ENCODE measurements at regions not wholly inside any gene's neighbourhood (a gene's known extent, or its start where the extent isn't known, plus 50 kb on each side); places are given as distances from the start of the nearest gene placed in this dataset.

DNA sequence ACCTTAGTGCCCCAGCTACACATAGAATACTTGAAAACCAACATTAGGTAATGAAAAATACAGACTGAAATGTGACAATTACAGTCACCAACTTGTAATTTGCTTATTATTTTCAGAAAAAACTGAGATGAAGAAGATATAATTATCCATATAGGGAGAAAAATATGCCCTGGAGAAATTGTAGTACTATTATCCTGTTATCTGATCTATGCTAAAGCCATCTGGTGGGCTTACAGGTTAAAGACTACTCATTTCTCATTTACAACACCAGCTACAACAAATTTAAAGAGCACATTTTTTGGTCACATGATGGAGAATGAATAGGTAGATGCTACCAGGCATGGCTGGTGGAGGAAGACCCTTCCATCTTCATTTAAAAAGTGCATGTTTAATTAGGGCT lies 79.6 kb upstream of the NYAP2 start:
- Mint-ChIP-seq H3K36me3 (ENCODE audit: insufficient read depth in 1 of 3, low read depth in 3 of 3) (peaks cover 1 to 9% (median 7%) of the 10 kb centered on the region in 3 experiments; a peak in 3 of 7 replicates), H3K27me3 (ENCODE audit: low read depth) (no peaks in the 10 kb centered on the region), H3K27ac (no peak overlapping the region), H3K4me1 (no peaks in the 10 kb centered on the region), H3K9me3 (peaks cover 11 to 12% of the 10 kb centered on the region in 2 experiments), H3K4me3 (no peak overlapping the region)
- no peak overlapping the region for H2AFZ ChIP-seq (ENCODE audit: low read length)
- no peak overlapping the region for H3K4me2 ChIP-seq (ENCODE audit: insufficient read depth, insufficient read length, low read length)
- no peak for DNase-seq
- no peaks in the 10 kb centered on the region for H3K27me3 ChIP-seq (ENCODE audit: insufficient read depth, low read length)
- H3K18ac ChIP-seq (ENCODE audit: insufficient read length, low read depth, low read length): no peak overlapping the region
- no peak overlapping the region for H4K8ac ChIP-seq (replicated peaks; ENCODE audit: insufficient read length, low read depth, low read length)
- no peak overlapping the region for H2BK120ac ChIP-seq (ENCODE audit: low read depth, low read length, poor library complexity, severe bottlenecking)
- no peaks in the 10 kb centered on the region for H3K9me3 ChIP-seq (ENCODE audit: control insufficient read depth, low read depth, low read length)
- H2BK15ac ChIP-seq (ENCODE audit: low read depth, low read length): no peak overlapping the region
- no peak overlapping the region for H4K91ac ChIP-seq (ENCODE audit: insufficient read length, low read depth, low read length)
- no peak overlapping the region for H2BK5ac ChIP-seq (ENCODE audit: insufficient read length, low read length)
- no peak overlapping the region for H2AK5ac ChIP-seq (ENCODE audit: insufficient read length, low read length)
- H3K14ac ChIP-seq (ENCODE audit: insufficient read depth, low read length): no peak overlapping the region
- no peak overlapping the region for H2BK12ac ChIP-seq (ENCODE audit: insufficient read length, low read depth, low read length)
- no peak overlapping the region for H3K9ac ChIP-seq (ENCODE audit: extremely low read depth, insufficient read length, low read length)
- no peak overlapping the region for H3K27ac ChIP-seq (ENCODE audit: insufficient read length, low read depth, low read length)
- H4K5ac ChIP-seq (ENCODE audit: insufficient read length, low read depth, low read length): no peak overlapping the region
- no peaks in the 10 kb centered on the region for H4K20me1 ChIP-seq (ENCODE audit: control insufficient read depth, insufficient read depth, insufficient read length)
- H3K4me1 ChIP-seq (ENCODE audit: insufficient read depth, low read length): no peaks in the 10 kb centered on the region
- no peaks in the 10 kb centered on the region for H3K23me2 ChIP-seq (ENCODE audit: insufficient read length, low read depth, low read length, poor library complexity, severe bottlenecking)
- H2BK20ac ChIP-seq (ENCODE audit: low read depth, low read length, poor library complexity, severe bottlenecking): no peak overlapping the region
- no peaks in the 10 kb centered on the region for H3K79me2 ChIP-seq (ENCODE audit: insufficient read depth, low read length)
- TF ChIP-seq, protein P1, sequence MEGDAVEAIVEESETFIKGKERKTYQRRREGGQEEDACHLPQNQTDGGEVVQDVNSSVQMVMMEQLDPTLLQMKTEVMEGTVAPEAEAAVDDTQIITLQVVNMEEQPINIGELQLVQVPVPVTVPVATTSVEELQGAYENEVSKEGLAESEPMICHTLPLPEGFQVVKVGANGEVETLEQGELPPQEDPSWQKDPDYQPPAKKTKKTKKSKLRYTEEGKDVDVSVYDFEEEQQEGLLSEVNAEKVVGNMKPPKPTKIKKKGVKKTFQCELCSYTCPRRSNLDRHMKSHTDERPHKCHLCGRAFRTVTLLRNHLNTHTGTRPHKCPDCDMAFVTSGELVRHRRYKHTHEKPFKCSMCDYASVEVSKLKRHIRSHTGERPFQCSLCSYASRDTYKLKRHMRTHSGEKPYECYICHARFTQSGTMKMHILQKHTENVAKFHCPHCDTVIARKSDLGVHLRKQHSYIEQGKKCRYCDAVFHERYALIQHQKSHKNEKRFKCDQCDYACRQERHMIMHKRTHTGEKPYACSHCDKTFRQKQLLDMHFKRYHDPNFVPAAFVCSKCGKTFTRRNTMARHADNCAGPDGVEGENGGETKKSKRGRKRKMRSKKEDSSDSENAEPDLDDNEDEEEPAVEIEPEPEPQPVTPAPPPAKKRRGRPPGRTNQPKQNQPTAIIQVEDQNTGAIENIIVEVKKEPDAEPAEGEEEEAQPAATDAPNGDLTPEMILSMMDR (conservative IDR thresholded peaks at IDR 0.05): no peak
- no peak overlapping the region for H3T11ph ChIP-seq (ENCODE audit: low read length)
- no peaks in the 10 kb centered on the region for H3K79me1 ChIP-seq (ENCODE audit: insufficient read depth, low read depth, low read length, poor library complexity, severe bottlenecking)
- H3K4ac ChIP-seq (ENCODE audit: low read depth, low read length): no peak overlapping the region
- H3K56ac ChIP-seq (ENCODE audit: insufficient read length, low read depth, low read length): no peak overlapping the region
- no peak overlapping the region for H3K23ac ChIP-seq (ENCODE audit: insufficient read length, low read depth, low read length)
